D721Med (cell line): ENCODE measurements at regions not wholly inside any gene's neighbourhood (a gene's known extent, or its start where the extent isn't known, plus 50 kb on each side); places are given as distances from the start of the nearest gene placed in this dataset.

Experiments
- DNase-seq: peaks from one replicate; pipeline ENCODE4 v3.0.0; 2011; ENCODE audit warnings: low spot score; ENCODE audit not compliant: insufficient read length
- FAIRE-seq: peaks from 2 replicates; lab custom pipeline; 2011; peaks lifted over from hg19 to GRCh38; lab: Jason Lieb, UNC
- CTCF ChIP-seq: IDR thresholded peaks from 2 replicates; pipeline ENCODE4 v1.5.1; 2012; ENCODE audit warnings: mild to moderate bottlenecking, control low read depth; ENCODE audit not compliant: insufficient read depth; ENCODE audit errors: missing control alignments

GRCh38 chr6:63121166-63121565 lies 90.1 kb upstream of the FKBP1C start:
- FAIRE-seq (no peak), DNase-seq (no peak)
- TF ChIP-seq CTCF, result no peak

GRCh38 chr6:63140114-63140513 lies 71.2 kb upstream of the FKBP1C start:
- TF ChIP-seq CTCF, result no peak
- FAIRE-seq (no peak), DNase-seq (no peak)

- DNase-seq (no peak), FAIRE-seq (no peak)
- no peak for TF ChIP-seq CTCF
These were observed 70.5 kb upstream of the FKBP1C start for GRCh38 chr6:63140692-63141318.

- FAIRE-seq (no peak), DNase-seq (no peak)
- no peak for TF ChIP-seq CTCF
These were observed 61.5 kb upstream of the FKBP1C start for GRCh38 chr6:63149730-63150129.

GRCh38 chr6:63154535-63154934 lies 56.7 kb upstream of the FKBP1C start:
- DNase-seq (no peak), FAIRE-seq (no peak)
- no peak for TF ChIP-seq CTCF
